Endothelial cell (in vitro differentiated cells): ENCODE measurements at regions not wholly inside any gene's neighbourhood (a gene's known extent, or its start where the extent isn't known, plus 50 kb on each side); places are given as distances from the start of the nearest gene placed in this dataset.

Experiments used
- DNase-seq: peaks from one replicate; pipeline ENCODE4 v3.0.0; 2021; ENCODE audit warnings: low spot score
- H3K27ac Mint-ChIP-seq: one replicate; pipeline ENCODE4 v1.8.0; 2021; ENCODE audit warnings: mixed read lengths, inconsistent platforms; ENCODE audit not compliant: unreplicated experiment
- H3K27me3 Mint-ChIP-seq: one replicate; pipeline ENCODE4 v1.8.0; 2021; ENCODE audit warnings: mild to moderate bottlenecking, moderate library complexity, mixed read lengths, inconsistent platforms; ENCODE audit not compliant: unreplicated experiment
- H3K36me3 Mint-ChIP-seq: one replicate; pipeline ENCODE4 v1.8.0; 2021; ENCODE audit warnings: mild to moderate bottlenecking, low read depth, mixed read lengths, inconsistent platforms; ENCODE audit not compliant: unreplicated experiment
- H3K4me1 Mint-ChIP-seq: one replicate; pipeline ENCODE4 v1.8.0; 2021; ENCODE audit warnings: mild to moderate bottlenecking, mixed read lengths, inconsistent platforms; ENCODE audit not compliant: unreplicated experiment
- H3K4me3 Mint-ChIP-seq: one replicate; pipeline ENCODE4 v1.8.0; 2021; ENCODE audit warnings: mild to moderate bottlenecking, mixed read lengths, inconsistent platforms; ENCODE audit not compliant: unreplicated experiment
- H3K9me3 Mint-ChIP-seq: one replicate; pipeline ENCODE4 v1.8.0; 2021; ENCODE audit warnings: mixed read lengths, inconsistent platforms; ENCODE audit not compliant: unreplicated experiment
- CTCF ChIP-seq: fragments of 200-600 bp; sonication (generic); IDR thresholded peaks from one replicate; pipeline ENCODE4 v1.5.0; 2021; ENCODE audit warnings: antibody characterized with exemption; ENCODE audit not compliant: unreplicated experiment

GRCh38 chr1:96002969-96003964 lies 718.3 kb upstream of the PTBP2 start:
- no peak for DNase-seq
- Mint-ChIP-seq H3K9me3 (no peaks in the 10 kb centered on the region), H3K27me3 (no peaks in the 10 kb centered on the region), H3K4me1 (no peaks in the 10 kb centered on the region), H3K27ac (no peak overlapping the region), H3K36me3 (no peaks in the 10 kb centered on the region), H3K4me3 (no peak overlapping the region)
- TF ChIP-seq CTCF: no peak

- no peak for DNase-seq
- H3K36me3 Mint-ChIP-seq: no peaks in the 10 kb centered on the region
- H3K4me1 Mint-ChIP-seq: no peaks in the 10 kb centered on the region
- no peak for TF ChIP-seq CTCF
- H3K9me3 Mint-ChIP-seq: no peaks in the 10 kb centered on the region
- no peak overlapping the region for H3K4me3 Mint-ChIP-seq
- H3K27me3 Mint-ChIP-seq: peaks cover 1% of the 10 kb centered on the region
- H3K27ac Mint-ChIP-seq: no peak overlapping the region
Measured at GRCh38 chr1:96009831-96010434, 711.7 kb upstream of the PTBP2 start.

- DNase-seq: no peak
- Mint-ChIP-seq H3K27me3 (peaks cover 1% of the 10 kb centered on the region), H3K4me1 (no peaks in the 10 kb centered on the region), H3K27ac (no peak overlapping the region), H3K4me3 (no peak overlapping the region), H3K36me3 (no peaks in the 10 kb centered on the region), H3K9me3 (no peaks in the 10 kb centered on the region)
- no peak for TF ChIP-seq CTCF
Measured at GRCh38 chr1:96011606-96012005, 710.0 kb upstream of the PTBP2 start.

GRCh38 chr1:96016219-96016618 lies 705.4 kb upstream of the PTBP2 start:
- no peaks in the 10 kb centered on the region for H3K36me3 Mint-ChIP-seq
- no peak for TF ChIP-seq CTCF
- peaks cover 1% of the 10 kb centered on the region for H3K27me3 Mint-ChIP-seq
- no peak overlapping the region for H3K27ac Mint-ChIP-seq
- H3K4me3 Mint-ChIP-seq: no peak overlapping the region
- H3K9me3 Mint-ChIP-seq: no peaks in the 10 kb centered on the region
- no peaks in the 10 kb centered on the region for H3K4me1 Mint-ChIP-seq
- no peak for DNase-seq

- Mint-ChIP-seq H3K27me3 (no peaks in the 10 kb centered on the region), H3K27ac (no peak overlapping the region), H3K9me3 (no peaks in the 10 kb centered on the region), H3K4me1 (no peaks in the 10 kb centered on the region), H3K4me3 (no peak overlapping the region), H3K36me3 (no peaks in the 10 kb centered on the region)
- TF ChIP-seq CTCF: no peak
- DNase-seq: no peak
Measured at GRCh38 chr1:96020378-96020777, 701.2 kb upstream of the PTBP2 start.
